Ramos (cell line): ENCODE measurements at regions not wholly inside any gene's neighbourhood (a gene's known extent, or its start where the extent isn't known, plus 50 kb on each side); places are given as distances from the start of the nearest gene placed in this dataset.

Source experiments
- in situ Hi-C: fragments of 300-500 bp; cut with MboI; formaldehyde crosslinking; loops from one replicate; pipeline ENCODE4 v1.14.3; 2022; ENCODE audit warnings: low sequenced_read_pairs; ENCODE audit not compliant: unreplicated experiment

- in situ Hi-C loops, result no loop called here
Observed at GRCh38 chr18:55841314-55841713, 253.3 kb upstream of the TCF4 start.

- in situ Hi-C loops, result no loop called here
Observed at GRCh38 chr18:55840601-55841170, 252.7 kb upstream of the TCF4 start.

- in situ Hi-C loops, result no loop called here
Observed at GRCh38 chr18:55839343-55839742, 251.4 kb upstream of the TCF4 start.

GRCh38 chr18:55838841-55839240 is 250.8 kb upstream of the TCF4 start:
- in situ Hi-C loops, result no loop called here

GRCh38 chr18:55838319-55838718 is 250.3 kb upstream of the TCF4 start:
- in situ Hi-C loops, result no loop called here

- in situ Hi-C loops, result no loop called here
Observed at GRCh38 chr18:55833543-55833942, 245.6 kb upstream of the TCF4 start.

GRCh38 chr18:55830544-55830943 is 242.6 kb upstream of the TCF4 start:
- in situ Hi-C loops, result no loop called here

GRCh38 chr18:55821219-55821618 is 233.2 kb upstream of the TCF4 start:
- in situ Hi-C loops, result no loop called here

GRCh38 chr18:55819448-55819847 is 231.5 kb upstream of the TCF4 start:
- in situ Hi-C loops, result no loop called here

GRCh38 chr18:55818284-55818683 is 230.3 kb upstream of the TCF4 start:
- in situ Hi-C loops, result no loop called here

- in situ Hi-C loops, result no loop called here
Observed at GRCh38 chr18:55811925-55812324, 223.9 kb upstream of the TCF4 start.

- in situ Hi-C loops, result no loop called here
Observed at GRCh38 chr18:55805666-55806065, 217.7 kb upstream of the TCF4 start.

GRCh38 chr18:55795101-55795669 is 207.2 kb upstream of the TCF4 start:
- in situ Hi-C loops, result loop anchor here (25.0 kb wide), 1 partner anchor 558 kb away; no protein-coding TSS in a partner anchor

- in situ Hi-C loops, result loop anchor here (25.0 kb wide), 1 partner anchor 557 kb away; no protein-coding TSS in a partner anchor
Observed at GRCh38 chr18:55794288-55795052, 206.5 kb upstream of the TCF4 start.

GRCh38 chr18:55790296-55790695 is 202.3 kb upstream of the TCF4 start:
- in situ Hi-C loops, result loop anchor here (25.0 kb wide), 1 partner anchor 553 kb away; no protein-coding TSS in a partner anchor

- in situ Hi-C loops, result loop anchor here (10.0 to 25.0 kb wide), 2 partner anchors 393 to 550 kb away; no protein-coding TSS in a partner anchor
Observed at GRCh38 chr18:55787536-55788073, 199.6 kb upstream of the TCF4 start.

- in situ Hi-C loops, result loop anchor here (10.0 to 25.0 kb wide), 2 partner anchors 392 to 549 kb away; no protein-coding TSS in a partner anchor
Observed at GRCh38 chr18:55786651-55787272, 198.8 kb upstream of the TCF4 start.

GRCh38 chr18:55783921-55784320 is 195.9 kb upstream of the TCF4 start:
- in situ Hi-C loops, result loop anchor here (10.0 to 25.0 kb wide), 2 partner anchors 389 to 547 kb away; no protein-coding TSS in a partner anchor

GRCh38 chr18:55781481-55781957 is 193.5 kb upstream of the TCF4 start:
- in situ Hi-C loops, result loop anchor here (10.0 to 25.0 kb wide), 2 partner anchors 387 to 544 kb away; no protein-coding TSS in a partner anchor

- in situ Hi-C loops, result loop anchor here (10.0 to 25.0 kb wide), 2 partner anchors 386 to 543 kb away; no protein-coding TSS in a partner anchor
Observed at GRCh38 chr18:55780586-55781071, 192.6 kb upstream of the TCF4 start.
